ENCODE measurements at regions not wholly inside any gene's neighbourhood (a gene's known extent, or its start where the extent isn't known, plus 50 kb on each side); places are given as distances from the start of the nearest gene placed in this dataset.

GRCh38 chr5:166045961-166046360 lies 2245.5 kb upstream of the WWC1 start:
- DNase-seq (ENCODE audit: low read depth): no peak
- in situ Hi-C loops (cut with HindIII; ENCODE audit: low sequenced_read_pairs): no loop called here
- no peak for TF ChIP-seq CTCF (IDR thresholded peaks at IDR 0.05; ENCODE audit: low read depth, low read length, missing control alignments)
- H3K4me3 ChIP-seq (ENCODE audit: low read depth, low read length): no peak overlapping the region

GRCh38 chr5:166046956-166047355 lies 2244.5 kb upstream of the WWC1 start:
- DNase-seq (ENCODE audit: low read depth): no peak
- no peak for TF ChIP-seq CTCF (IDR thresholded peaks at IDR 0.05; ENCODE audit: low read depth, low read length, missing control alignments)
- in situ Hi-C loops (cut with HindIII; ENCODE audit: low sequenced_read_pairs): no loop called here
- no peak overlapping the region for H3K4me3 ChIP-seq (ENCODE audit: low read depth, low read length)

- TF ChIP-seq CTCF (IDR thresholded peaks at IDR 0.05; ENCODE audit: low read depth, low read length, missing control alignments): no peak
- in situ Hi-C loops (cut with HindIII; ENCODE audit: low sequenced_read_pairs): no loop called here
Observed at GRCh38 chr5:166050531-166050930, 2240.9 kb upstream of the WWC1 start.

GRCh38 chr5:166058660-166059059 lies 2232.8 kb upstream of the WWC1 start:
- in situ Hi-C loops (cut with HindIII; ENCODE audit: low sequenced_read_pairs): no loop called here
- no peak overlapping the region for H3K4me3 ChIP-seq (ENCODE audit: low read depth, low read length)
- DNase-seq (ENCODE audit: low read depth): no peak
- no peak for TF ChIP-seq CTCF (IDR thresholded peaks at IDR 0.05; ENCODE audit: low read depth, low read length, missing control alignments)

More at GRCh38 chr5:166050531-166050930, 2240.9 kb upstream of the WWC1 start:
- no peak for DNase-seq (ENCODE audit: low read depth)
- no peak overlapping the region for H3K4me3 ChIP-seq (ENCODE audit: low read depth, low read length)

GRCh38 chr5:166062094-166062493 lies 2229.4 kb upstream of the WWC1 start:
- TF ChIP-seq CTCF (IDR thresholded peaks at IDR 0.05; ENCODE audit: low read depth, low read length, missing control alignments): no peak
- H3K4me3 ChIP-seq (ENCODE audit: low read depth, low read length): no peak overlapping the region
- in situ Hi-C loops (cut with HindIII; ENCODE audit: low sequenced_read_pairs): loop anchor here (5.0 kb wide), 1 partner anchor 60 kb away; no protein-coding TSS in a partner anchor
- DNase-seq (ENCODE audit: low read depth): no peak

- in situ Hi-C loops (cut with HindIII; ENCODE audit: low sequenced_read_pairs): loop anchor here (5.0 kb wide), 1 partner anchor 60 kb away; no protein-coding TSS in a partner anchor
- TF ChIP-seq CTCF (IDR thresholded peaks at IDR 0.05; ENCODE audit: low read depth, low read length, missing control alignments): no peak
- DNase-seq (ENCODE audit: low read depth): no peak
- no peak overlapping the region for H3K4me3 ChIP-seq (ENCODE audit: low read depth, low read length)
Observed at GRCh38 chr5:166062719-166063118, 2228.7 kb upstream of the WWC1 start.

GRCh38 chr5:166063261-166063660 lies 2228.2 kb upstream of the WWC1 start:
- no peak for TF ChIP-seq CTCF (IDR thresholded peaks at IDR 0.05; ENCODE audit: low read depth, low read length, missing control alignments)
- in situ Hi-C loops (cut with HindIII; ENCODE audit: low sequenced_read_pairs): loop anchor here (5.0 kb wide), 1 partner anchor 59 kb away; no protein-coding TSS in a partner anchor
- H3K4me3 ChIP-seq (ENCODE audit: low read depth, low read length): no peak overlapping the region
- DNase-seq (ENCODE audit: low read depth): no peak

Measured in astrocyte of the cerebellum (primary cell).